ENCODE measurements at regions not wholly inside any gene's neighbourhood (a gene's known extent, or its start where the extent isn't known, plus 50 kb on each side); places are given as distances from the start of the nearest gene placed in this dataset.
"Not testable (repeated sequence)": the region's sequence is repeated elsewhere in the genome, so short reads cannot be mapped to it uniquely, and the experiment has no call there.

DNA sequence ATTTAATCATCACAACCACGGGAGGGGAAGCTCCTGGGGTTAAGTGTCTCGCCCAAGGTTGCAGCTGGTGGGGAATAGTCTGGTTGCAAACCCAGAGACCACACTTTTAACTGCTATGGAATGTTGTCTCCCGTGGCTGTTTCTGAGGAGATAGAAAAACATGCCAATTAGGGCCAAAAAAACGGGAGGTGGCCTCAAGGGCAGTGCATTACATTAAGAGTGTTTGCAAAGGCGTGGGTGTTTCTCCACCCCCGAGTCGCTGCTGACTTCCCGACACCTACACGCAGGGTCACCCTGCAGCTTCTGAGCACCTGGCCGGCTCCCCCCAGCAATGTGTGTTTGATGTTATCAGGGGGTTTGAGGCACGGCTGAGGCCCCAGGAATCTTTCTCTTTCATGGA is 116.1 kb downstream of the NPIPA7 start:
- not testable (repeated sequence) for TF ChIP-seq EZH2 (IDR thresholded peaks at IDR 0.05; ENCODE audit: low read length, missing control alignments)
- TF ChIP-seq, protein P1, sequence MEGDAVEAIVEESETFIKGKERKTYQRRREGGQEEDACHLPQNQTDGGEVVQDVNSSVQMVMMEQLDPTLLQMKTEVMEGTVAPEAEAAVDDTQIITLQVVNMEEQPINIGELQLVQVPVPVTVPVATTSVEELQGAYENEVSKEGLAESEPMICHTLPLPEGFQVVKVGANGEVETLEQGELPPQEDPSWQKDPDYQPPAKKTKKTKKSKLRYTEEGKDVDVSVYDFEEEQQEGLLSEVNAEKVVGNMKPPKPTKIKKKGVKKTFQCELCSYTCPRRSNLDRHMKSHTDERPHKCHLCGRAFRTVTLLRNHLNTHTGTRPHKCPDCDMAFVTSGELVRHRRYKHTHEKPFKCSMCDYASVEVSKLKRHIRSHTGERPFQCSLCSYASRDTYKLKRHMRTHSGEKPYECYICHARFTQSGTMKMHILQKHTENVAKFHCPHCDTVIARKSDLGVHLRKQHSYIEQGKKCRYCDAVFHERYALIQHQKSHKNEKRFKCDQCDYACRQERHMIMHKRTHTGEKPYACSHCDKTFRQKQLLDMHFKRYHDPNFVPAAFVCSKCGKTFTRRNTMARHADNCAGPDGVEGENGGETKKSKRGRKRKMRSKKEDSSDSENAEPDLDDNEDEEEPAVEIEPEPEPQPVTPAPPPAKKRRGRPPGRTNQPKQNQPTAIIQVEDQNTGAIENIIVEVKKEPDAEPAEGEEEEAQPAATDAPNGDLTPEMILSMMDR (conservative IDR thresholded peaks at IDR 0.05 in 1 of 2, IDR thresholded peaks at IDR 0.05 in 1 of 2; ENCODE audit: low read depth in 1 of 2, low read length in 2 of 2) = not testable (repeated sequence)
